ENCODE measurements at regions not wholly inside any gene's neighbourhood (a gene's known extent, or its start where the extent isn't known, plus 50 kb on each side); places are given as distances from the start of the nearest gene placed in this dataset.

- BruUV-seq (replicated peaks) = no TSS peak
- Histone ChIP-seq H3K4me3 (ENCODE audit: low read depth in 2 of 2, low read length in 2 of 2) (no peak overlapping the region), H3K9me3 (ENCODE audit: control insufficient read depth, insufficient read depth, low read depth, low read length) (no peaks in the 10 kb centered on the region), H3K4me1 (ENCODE audit: control insufficient read depth, insufficient read depth, low read length) (no peaks in the 10 kb centered on the region), H3K36me3 (ENCODE audit: control insufficient read depth, insufficient read depth, low read length) (no peaks in the 10 kb centered on the region), H3K27me3 (ENCODE audit: control insufficient read depth, insufficient read depth, low read length) (peaks cover 5% of the 10 kb centered on the region; the same call in 1 of the 2 replicates), H3K27ac (ENCODE audit: low read length) (no peak overlapping the region)
- ChIA-PET POLR2A (no interaction called here), CTCF (no interaction called here)
- no peak for TF ChIP-seq POLR2AphosphoS5 (IDR thresholded peaks at IDR 0.05; ENCODE audit: low read depth, low read length)
- intact Hi-C loops (cut with micrococcal nuclease; ENCODE audit: unreplicated experiment) (no loop called here), in situ Hi-C loops (cut with HindIII; ENCODE audit: low pct_unique_long_range_greater_than_20kb, low sequenced_read_pairs) (no loop called here)
- DNase-seq (ENCODE audit: low read depth, low spot score) (no peak), ATAC-seq (no peak)
Observed at GRCh38 chr1:89444791-89445190, 79.8 kb upstream of the LRRC8B start.

DNA sequence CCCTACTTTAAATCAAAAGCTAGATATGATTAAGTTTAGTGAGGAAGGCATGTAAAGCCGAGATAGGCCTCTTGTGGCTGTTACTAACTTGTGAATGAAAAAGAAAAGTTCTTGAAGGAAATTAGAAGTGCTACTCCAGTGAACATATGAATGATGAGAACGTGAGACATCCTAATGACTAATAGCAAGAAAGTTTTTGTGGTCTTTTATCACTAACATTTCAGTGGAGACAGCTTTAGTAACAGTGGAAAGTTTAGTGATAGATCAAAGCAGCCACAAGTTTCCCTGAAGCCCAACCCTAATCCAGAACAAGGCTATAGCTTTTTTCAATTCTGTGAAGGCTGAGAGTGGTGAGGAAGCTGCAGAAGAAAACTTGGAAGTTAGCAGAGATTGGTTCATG lies 73.6 kb upstream of the LRRC8B start:
- Histone ChIP-seq H3K9me3 (ENCODE audit: control insufficient read depth, insufficient read depth, low read depth, low read length) (no peaks in the 10 kb centered on the region), H3K4me3 (ENCODE audit: low read depth in 2 of 2, low read length in 2 of 2) (no peak overlapping the region), H3K4me1 (ENCODE audit: control insufficient read depth, insufficient read depth, low read length) (0 out of 2 replicates have a peak, but pooled peaks cover 3% of the 10 kb centered on the region), H3K27ac (ENCODE audit: low read length) (no peak overlapping the region), H3K36me3 (ENCODE audit: control insufficient read depth, insufficient read depth, low read length) (no peaks in the 10 kb centered on the region), H3K27me3 (ENCODE audit: control insufficient read depth, insufficient read depth, low read length) (peaks cover 13% of the 10 kb centered on the region)
- BruUV-seq (replicated peaks) = no TSS peak
- POLR2A ChIA-PET = no interaction called here
- CTCF ChIA-PET = no interaction called here
- TF ChIP-seq, protein P1, sequence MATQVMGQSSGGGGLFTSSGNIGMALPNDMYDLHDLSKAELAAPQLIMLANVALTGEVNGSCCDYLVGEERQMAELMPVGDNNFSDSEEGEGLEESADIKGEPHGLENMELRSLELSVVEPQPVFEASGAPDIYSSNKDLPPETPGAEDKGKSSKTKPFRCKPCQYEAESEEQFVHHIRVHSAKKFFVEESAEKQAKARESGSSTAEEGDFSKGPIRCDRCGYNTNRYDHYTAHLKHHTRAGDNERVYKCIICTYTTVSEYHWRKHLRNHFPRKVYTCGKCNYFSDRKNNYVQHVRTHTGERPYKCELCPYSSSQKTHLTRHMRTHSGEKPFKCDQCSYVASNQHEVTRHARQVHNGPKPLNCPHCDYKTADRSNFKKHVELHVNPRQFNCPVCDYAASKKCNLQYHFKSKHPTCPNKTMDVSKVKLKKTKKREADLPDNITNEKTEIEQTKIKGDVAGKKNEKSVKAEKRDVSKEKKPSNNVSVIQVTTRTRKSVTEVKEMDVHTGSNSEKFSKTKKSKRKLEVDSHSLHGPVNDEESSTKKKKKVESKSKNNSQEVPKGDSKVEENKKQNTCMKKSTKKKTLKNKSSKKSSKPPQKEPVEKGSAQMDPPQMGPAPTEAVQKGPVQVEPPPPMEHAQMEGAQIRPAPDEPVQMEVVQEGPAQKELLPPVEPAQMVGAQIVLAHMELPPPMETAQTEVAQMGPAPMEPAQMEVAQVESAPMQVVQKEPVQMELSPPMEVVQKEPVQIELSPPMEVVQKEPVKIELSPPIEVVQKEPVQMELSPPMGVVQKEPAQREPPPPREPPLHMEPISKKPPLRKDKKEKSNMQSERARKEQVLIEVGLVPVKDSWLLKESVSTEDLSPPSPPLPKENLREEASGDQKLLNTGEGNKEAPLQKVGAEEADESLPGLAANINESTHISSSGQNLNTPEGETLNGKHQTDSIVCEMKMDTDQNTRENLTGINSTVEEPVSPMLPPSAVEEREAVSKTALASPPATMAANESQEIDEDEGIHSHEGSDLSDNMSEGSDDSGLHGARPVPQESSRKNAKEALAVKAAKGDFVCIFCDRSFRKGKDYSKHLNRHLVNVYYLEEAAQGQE (IDR thresholded peaks at IDR 0.05; ENCODE audit: insufficient read depth in 1 of 2, low read depth in 2 of 2, low read length in 1 of 2) = no peak
- TF ChIP-seq POLR2AphosphoS5 (IDR thresholded peaks at IDR 0.05; ENCODE audit: low read depth, low read length) (no peak), SIN3A (IDR thresholded peaks at IDR 0.05; ENCODE audit: borderline replicate concordance, insufficient read depth, low read depth, low read length) (no peak), TCF7L2 (IDR thresholded peaks at IDR 0.05; ENCODE audit: low read depth, low read length) (no peak)
- TF ChIP-seq, protein P2, sequence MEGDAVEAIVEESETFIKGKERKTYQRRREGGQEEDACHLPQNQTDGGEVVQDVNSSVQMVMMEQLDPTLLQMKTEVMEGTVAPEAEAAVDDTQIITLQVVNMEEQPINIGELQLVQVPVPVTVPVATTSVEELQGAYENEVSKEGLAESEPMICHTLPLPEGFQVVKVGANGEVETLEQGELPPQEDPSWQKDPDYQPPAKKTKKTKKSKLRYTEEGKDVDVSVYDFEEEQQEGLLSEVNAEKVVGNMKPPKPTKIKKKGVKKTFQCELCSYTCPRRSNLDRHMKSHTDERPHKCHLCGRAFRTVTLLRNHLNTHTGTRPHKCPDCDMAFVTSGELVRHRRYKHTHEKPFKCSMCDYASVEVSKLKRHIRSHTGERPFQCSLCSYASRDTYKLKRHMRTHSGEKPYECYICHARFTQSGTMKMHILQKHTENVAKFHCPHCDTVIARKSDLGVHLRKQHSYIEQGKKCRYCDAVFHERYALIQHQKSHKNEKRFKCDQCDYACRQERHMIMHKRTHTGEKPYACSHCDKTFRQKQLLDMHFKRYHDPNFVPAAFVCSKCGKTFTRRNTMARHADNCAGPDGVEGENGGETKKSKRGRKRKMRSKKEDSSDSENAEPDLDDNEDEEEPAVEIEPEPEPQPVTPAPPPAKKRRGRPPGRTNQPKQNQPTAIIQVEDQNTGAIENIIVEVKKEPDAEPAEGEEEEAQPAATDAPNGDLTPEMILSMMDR (IDR thresholded peaks at IDR 0.05) = no peak
- in situ Hi-C loops (cut with HindIII; ENCODE audit: low pct_unique_long_range_greater_than_20kb, low sequenced_read_pairs) (no loop called here), intact Hi-C loops (cut with micrococcal nuclease; ENCODE audit: unreplicated experiment) (loop anchor here (5.0 kb wide), 1 partner anchor 89 kb away; the partner anchor contains the start of gene GBP6)
- DNase-seq (ENCODE audit: low read depth, low spot score) (no peak), ATAC-seq (no peak)

GRCh38 chr1:89453123-89453972 lies 71.3 kb upstream of the LRRC8B start:
- in situ Hi-C loops (cut with HindIII; ENCODE audit: low pct_unique_long_range_greater_than_20kb, low sequenced_read_pairs) = no loop called here
- Histone ChIP-seq H3K36me3 (ENCODE audit: control insufficient read depth, insufficient read depth, low read length) (no peaks in the 10 kb centered on the region), H3K27me3 (ENCODE audit: control insufficient read depth, insufficient read depth, low read length) (peaks cover 13% of the 10 kb centered on the region), H3K4me3 (ENCODE audit: low read depth in 2 of 2, low read length in 2 of 2) (no peak overlapping the region), H3K4me1 (ENCODE audit: control insufficient read depth, insufficient read depth, low read length) (0 out of 2 replicates have a peak, but pooled peaks cover 3% of the 10 kb centered on the region), H3K9me3 (ENCODE audit: control insufficient read depth, insufficient read depth, low read depth, low read length) (no peaks in the 10 kb centered on the region), H3K27ac (ENCODE audit: low read length) (no peak overlapping the region)
- POLR2A ChIA-PET = no interaction called here
- BruUV-seq (replicated peaks) = no TSS peak
- ATAC-seq (no peak), DNase-seq (ENCODE audit: low read depth, low spot score) (no peak)
- CTCF ChIA-PET = interaction anchor here (0.6 to 1.4 kb wide), 2 partner anchors 432 to 455 kb away, joined by 3 to 6 read pairs; no protein-coding TSS in a partner anchor
- TF ChIP-seq TCF7L2 (IDR thresholded peaks at IDR 0.05; ENCODE audit: low read depth, low read length) = no peak
- TF ChIP-seq SIN3A (IDR thresholded peaks at IDR 0.05; ENCODE audit: borderline replicate concordance, insufficient read depth, low read depth, low read length) = no peak
- TF ChIP-seq POLR2AphosphoS5 (IDR thresholded peaks at IDR 0.05; ENCODE audit: low read depth, low read length) = no peak
- TF ChIP-seq, protein P1 (IDR thresholded peaks at IDR 0.05; ENCODE audit: insufficient read depth in 1 of 2, low read depth in 2 of 2, low read length in 1 of 2) = no peak
- TF ChIP-seq, protein P2 (IDR thresholded peaks at IDR 0.05) = no peak
- intact Hi-C loops (cut with micrococcal nuclease; ENCODE audit: unreplicated experiment) = loop anchor here (5.0 kb wide), 1 partner anchor 91 kb away; the partner anchor contains the start of gene GBP6

Data from Panc1 (cell line).